A549 (cell line): ENCODE measurements at regions not wholly inside any gene's neighbourhood (a gene's known extent, or its start where the extent isn't known, plus 50 kb on each side); places are given as distances from the start of the nearest gene placed in this dataset.

Experiments used
- CBX2 ChIP-seq: fragments of 200-600 bp; sonication (generic); IDR thresholded peaks from 2 replicates; pipeline ENCODE4 v1.6.1; 2016; ENCODE audit warnings: low read depth, mild to moderate bottlenecking, borderline replicate concordance
- CEBPB ChIP-seq, 2 experiments: fragments of >200 bp in 1 of 2; sonication (Bioruptor Twin) in 1 of 2; formaldehyde crosslinking in 1 of 2; IDR thresholded peaks; 2 replicates each; pipeline ENCODE4 v1.6.1; 2012 to 2016
- EP300 ChIP-seq, 2 experiments: fragments of >200 bp; sonication (Bioruptor Twin); formaldehyde crosslinking; IDR thresholded peaks; 2 replicates in 1 of 2; 3 replicates in 1 of 2; pipeline ENCODE4 v1.6.1; 2016 to 2017
- JUNB ChIP-seq: fragments of >200 bp; sonication (Bioruptor Twin); formaldehyde crosslinking; IDR thresholded peaks from 2 replicates; pipeline ENCODE4 v1.6.1; 2016
- MYC ChIP-seq: IDR thresholded peaks from 2 replicates; pipeline ENCODE4 v1.6.1; 2012; ENCODE audit warnings: mild to moderate bottlenecking, inconsistent platforms, low read length, improper control_type of control experiment, borderline replicate concordance
- POLR2A ChIP-seq: IDR thresholded peaks from 2 replicates; pipeline ENCODE4 v1.6.1; 2012; ENCODE audit warnings: mild to moderate bottlenecking, low read length
- RCOR1 ChIP-seq: fragments of 150-350 bp; IDR thresholded peaks from 2 replicates; pipeline ENCODE4 v1.6.1; 2014; ENCODE audit warnings: antibody characterized with exemption, low read length, low read depth
- RFX5 ChIP-seq: fragments of 450-650 bp; IDR thresholded peaks from 2 replicates; pipeline ENCODE4 v1.7.1; 2014; ENCODE audit warnings: antibody characterized with exemption, mild to moderate bottlenecking, moderate library complexity
- SMC3 ChIP-seq: fragments of >200 bp; sonication (Bioruptor Twin); formaldehyde crosslinking; IDR thresholded peaks from 3 replicates; pipeline ENCODE4 v1.6.1; 2018; ENCODE audit warnings: inconsistent platforms
- ZFP36 ChIP-seq: fragments of 450-650 bp; IDR thresholded peaks from 2 replicates; pipeline ENCODE4 v1.6.1; 2014; ENCODE audit warnings: borderline replicate concordance; ENCODE audit not compliant: partially characterized antibody
- TF ChIP-seq, protein P1 (sequence below): fragments of >200 bp; sonication (Bioruptor Twin); formaldehyde crosslinking; IDR thresholded peaks from 3 replicates; pipeline ENCODE4 v1.5.1; 2016

DNA sequence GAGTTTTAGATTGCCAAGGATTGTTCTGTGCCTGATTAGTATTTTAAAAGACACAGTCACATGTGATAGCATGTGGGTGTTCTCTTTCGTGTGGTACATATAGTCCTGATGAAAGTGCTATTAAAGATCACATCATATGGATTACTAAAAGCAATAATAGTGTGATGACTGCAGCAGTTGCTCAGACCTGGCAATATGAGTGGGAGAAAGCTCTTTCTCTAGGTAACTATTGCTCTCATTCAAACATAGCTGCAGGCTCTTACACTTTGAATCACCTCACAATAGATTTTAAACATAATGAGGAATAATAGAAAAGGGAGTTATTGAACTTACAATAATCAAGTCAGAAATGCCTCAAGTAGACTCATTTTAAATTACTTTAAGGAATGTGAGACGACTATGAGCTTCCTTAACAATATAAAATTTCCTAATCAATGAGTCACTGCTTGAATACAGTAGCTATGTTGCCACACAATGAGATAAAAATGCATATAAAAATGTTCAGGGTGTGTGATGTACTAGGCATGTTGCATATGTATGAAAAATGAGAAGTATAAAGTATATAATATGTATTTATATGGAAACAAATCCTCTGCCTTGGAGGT lies 452.1 kb downstream of the TMX3 start:
- no peak for TF ChIP-seq ZFP36
- no peak for TF ChIP-seq MYC
- TF ChIP-seq POLR2A = no peak
- TF ChIP-seq EP300 (IDR thresholded peaks at IDR 0.05) = no peak
- TF ChIP-seq, protein P1, sequence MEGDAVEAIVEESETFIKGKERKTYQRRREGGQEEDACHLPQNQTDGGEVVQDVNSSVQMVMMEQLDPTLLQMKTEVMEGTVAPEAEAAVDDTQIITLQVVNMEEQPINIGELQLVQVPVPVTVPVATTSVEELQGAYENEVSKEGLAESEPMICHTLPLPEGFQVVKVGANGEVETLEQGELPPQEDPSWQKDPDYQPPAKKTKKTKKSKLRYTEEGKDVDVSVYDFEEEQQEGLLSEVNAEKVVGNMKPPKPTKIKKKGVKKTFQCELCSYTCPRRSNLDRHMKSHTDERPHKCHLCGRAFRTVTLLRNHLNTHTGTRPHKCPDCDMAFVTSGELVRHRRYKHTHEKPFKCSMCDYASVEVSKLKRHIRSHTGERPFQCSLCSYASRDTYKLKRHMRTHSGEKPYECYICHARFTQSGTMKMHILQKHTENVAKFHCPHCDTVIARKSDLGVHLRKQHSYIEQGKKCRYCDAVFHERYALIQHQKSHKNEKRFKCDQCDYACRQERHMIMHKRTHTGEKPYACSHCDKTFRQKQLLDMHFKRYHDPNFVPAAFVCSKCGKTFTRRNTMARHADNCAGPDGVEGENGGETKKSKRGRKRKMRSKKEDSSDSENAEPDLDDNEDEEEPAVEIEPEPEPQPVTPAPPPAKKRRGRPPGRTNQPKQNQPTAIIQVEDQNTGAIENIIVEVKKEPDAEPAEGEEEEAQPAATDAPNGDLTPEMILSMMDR = no peak
- TF ChIP-seq CBX2 = no peak
- no peak for TF ChIP-seq RCOR1
- TF ChIP-seq JUNB = no peak
- no peak for TF ChIP-seq SMC3
- no peak for TF ChIP-seq RFX5
- no peak for TF ChIP-seq CEBPB (IDR thresholded peaks at IDR 0.05)
